Activated CD8-positive, alpha-beta memory T cell treated with anti-CD3 and anti-CD28 coated beads, Interleukin-2, amount 50 U/mL, for 1 hour (primary cell): ENCODE measurements at regions not wholly inside any gene's neighbourhood (a gene's known extent, or its start where the extent isn't known, plus 50 kb on each side); places are given as distances from the start of the nearest gene placed in this dataset.
"Not testable (repeated sequence)": the region's sequence is repeated elsewhere in the genome, so short reads cannot be mapped to it uniquely, and the experiment has no call there.

Experiments
- DNase-seq: peaks from one replicate; pipeline ENCODE4 v3.0.0-alpha.2; 2020; ENCODE audit errors: extremely low read depth

- DNase-seq: no peak
Measured at GRCh38 chr2:195466427-195466826, 190.6 kb upstream of the SLC39A10 start.

- no peak for DNase-seq
Measured at GRCh38 chr2:195461010-195461409, 196.0 kb upstream of the SLC39A10 start.

- no peak for DNase-seq
Measured at GRCh38 chr2:195458936-195459335, 198.1 kb upstream of the SLC39A10 start.

- no peak for DNase-seq
Measured at GRCh38 chr2:195457873-195458272, 199.2 kb upstream of the SLC39A10 start.

GRCh38 chr2:195456771-195457170, 200.3 kb upstream of the SLC39A10 start:
- no peak for DNase-seq

GRCh38 chr2:195451160-195451559, 205.9 kb upstream of the SLC39A10 start:
- no peak for DNase-seq

GRCh38 chr2:195450552-195451113, 206.4 kb upstream of the SLC39A10 start:
- no peak for DNase-seq

- DNase-seq: no peak
Measured at GRCh38 chr2:195447323-195447975, 209.6 kb upstream of the SLC39A10 start.

- no peak for DNase-seq
Measured at GRCh38 chr2:195445639-195446038, 211.4 kb upstream of the SLC39A10 start.

- DNase-seq: no peak
Measured at GRCh38 chr2:195443926-195444325, 213.1 kb upstream of the SLC39A10 start.

- DNase-seq: no peak
Measured at GRCh38 chr2:195442458-195443175, 214.4 kb upstream of the SLC39A10 start.

- no peak for DNase-seq
Measured at GRCh38 chr2:195438692-195439091, 218.3 kb upstream of the SLC39A10 start.

GRCh38 chr2:195437521-195437920, 219.5 kb upstream of the SLC39A10 start:
- DNase-seq: no peak

- DNase-seq: no peak
Measured at GRCh38 chr2:195434346-195434745, 222.7 kb upstream of the SLC39A10 start.

- DNase-seq: not testable (repeated sequence)
Measured at GRCh38 chr2:195433729-195434128, 223.3 kb upstream of the SLC39A10 start.

GRCh38 chr2:195428673-195429072, 228.4 kb upstream of the SLC39A10 start:
- no peak for DNase-seq

GRCh38 chr2:195425328-195425727, 231.7 kb upstream of the SLC39A10 start:
- DNase-seq: no peak

GRCh38 chr2:195419033-195419432, 238.0 kb upstream of the SLC39A10 start:
- no peak for DNase-seq

- DNase-seq: no peak
Measured at GRCh38 chr2:195414537-195415100, 242.4 kb upstream of the SLC39A10 start.

GRCh38 chr2:195413944-195414343, 243.1 kb upstream of the SLC39A10 start:
- DNase-seq: no peak

- DNase-seq: no peak
Measured at GRCh38 chr2:195413422-195413821, 243.6 kb upstream of the SLC39A10 start.

GRCh38 chr2:195411219-195411687, 245.8 kb upstream of the SLC39A10 start:
- DNase-seq: no peak
